ENCODE measurements at regions not wholly inside any gene's neighbourhood (a gene's known extent, or its start where the extent isn't known, plus 50 kb on each side); places are given as distances from the start of the nearest gene placed in this dataset.

DNA sequence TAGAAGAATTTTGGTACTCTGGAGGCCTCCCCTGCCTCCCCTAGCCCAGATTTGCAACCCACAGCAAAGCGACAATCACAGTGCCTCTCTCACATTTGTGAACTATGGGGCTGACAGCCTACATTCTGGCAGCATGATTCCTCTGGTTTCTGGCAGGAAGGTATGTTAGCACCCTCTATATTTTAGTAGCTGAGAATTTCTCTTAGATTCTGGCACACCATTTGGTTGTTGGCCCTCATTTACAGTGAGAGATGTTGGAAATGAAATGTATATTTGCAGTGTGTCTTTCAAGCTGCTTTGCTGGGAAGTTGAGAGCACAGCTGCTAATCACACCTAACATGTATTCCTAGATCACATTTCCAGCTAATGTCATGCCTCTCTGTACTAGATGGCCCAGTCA, 735.0 kb downstream of the FGF9 start:
- DNase-seq (ENCODE audit: low read depth): no peak

DNA sequence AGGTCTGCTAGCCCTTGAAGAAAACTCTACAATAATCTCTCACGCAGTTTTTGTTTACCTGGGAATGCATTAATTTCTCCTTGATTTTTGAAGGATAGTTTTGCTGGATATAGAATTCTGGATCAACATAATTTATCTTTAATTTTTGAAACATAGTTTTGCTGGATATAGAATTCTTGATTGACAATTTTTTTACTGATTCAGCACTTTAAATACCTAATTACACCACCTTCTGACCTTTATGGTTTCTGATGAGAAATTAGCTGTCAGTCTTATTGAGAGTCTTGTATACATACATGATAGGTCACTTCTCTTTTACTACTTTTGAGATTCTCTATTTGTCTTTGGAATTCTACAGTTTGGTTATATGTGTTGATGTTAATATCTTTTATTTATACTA, 741.6 kb downstream of the FGF9 start:
- no peak for DNase-seq (ENCODE audit: low read depth)

DNA sequence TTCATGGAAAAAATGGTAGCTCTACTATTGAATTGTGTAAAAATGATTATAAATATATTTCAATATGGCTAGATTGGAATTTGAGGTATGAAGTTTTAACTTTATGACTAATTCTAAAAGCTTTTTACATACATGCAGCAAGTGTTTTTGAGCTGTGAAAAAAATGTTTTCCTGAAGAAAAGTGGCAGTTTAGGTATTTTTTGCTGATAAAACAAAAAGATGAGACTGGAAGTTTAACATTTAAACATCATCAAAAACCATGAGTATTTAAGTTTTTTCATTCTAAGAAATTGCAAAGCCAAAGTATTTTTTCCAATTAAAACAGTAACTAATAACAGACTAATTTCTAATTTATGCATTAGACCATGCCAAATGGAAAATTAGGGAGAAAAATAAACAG, 751.1 kb downstream of the FGF9 start:
- no peak for DNase-seq (ENCODE audit: low read depth)

DNA sequence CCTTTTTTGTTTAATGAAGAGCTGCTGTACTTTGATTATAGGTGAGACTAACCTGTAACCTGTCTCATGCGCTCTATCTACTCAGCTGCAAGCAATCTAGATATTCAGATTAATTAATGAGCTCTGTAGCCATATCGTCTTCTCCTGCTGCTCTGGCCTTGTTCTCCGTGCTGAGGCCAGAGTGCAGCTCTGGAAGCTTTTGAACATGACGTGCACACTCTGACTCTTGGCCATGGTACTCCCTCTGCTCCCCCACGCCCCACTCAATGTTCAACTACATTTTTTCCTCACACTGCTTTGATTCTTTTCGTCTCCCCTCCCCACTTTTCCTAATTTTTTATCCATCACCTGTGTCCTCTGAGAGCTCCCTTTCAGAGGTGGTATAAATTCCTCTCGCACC, 751.8 kb downstream of the FGF9 start:
- no peak for DNase-seq (ENCODE audit: low read depth)

DNA sequence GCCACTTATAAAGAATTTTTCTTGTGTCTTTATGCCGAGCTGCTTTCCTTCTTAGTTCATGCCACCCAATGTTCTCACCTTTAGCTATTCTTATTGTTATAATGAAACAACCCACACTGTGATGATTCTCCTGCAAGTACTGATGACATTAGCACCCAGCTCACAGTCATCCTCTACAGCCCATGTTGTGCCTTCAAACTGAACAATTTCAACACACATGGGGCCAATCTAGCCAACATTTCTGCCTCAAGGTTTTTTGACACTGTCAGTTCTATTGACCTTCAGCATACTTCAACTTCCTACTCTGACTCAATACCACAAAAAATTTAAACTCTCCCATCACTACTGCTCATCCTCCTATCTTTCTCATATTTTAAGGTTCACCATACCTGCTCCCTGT, 752.4 kb downstream of the FGF9 start:
- no peak for DNase-seq (ENCODE audit: low read depth)

DNA sequence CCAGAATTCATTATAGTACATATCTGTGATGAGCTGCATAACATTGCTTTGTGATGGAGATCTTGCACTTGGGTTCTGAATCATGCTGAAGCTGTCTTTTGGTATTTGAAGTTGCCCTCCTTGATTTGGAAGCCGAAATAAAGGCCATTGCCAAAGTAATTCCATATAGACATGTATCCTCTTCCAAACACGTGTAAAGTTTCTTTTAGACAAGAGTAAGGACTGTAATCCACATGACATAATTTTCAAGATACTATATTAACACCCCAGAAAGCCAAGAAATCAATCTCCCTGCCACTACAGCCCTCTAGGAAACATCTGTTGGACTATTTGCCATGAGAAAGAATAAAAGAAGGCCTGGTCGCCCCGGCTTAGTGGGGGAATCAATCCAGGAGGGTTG, 754.2 kb downstream of the FGF9 start:
- no peak for DNase-seq (ENCODE audit: low read depth)

DNA sequence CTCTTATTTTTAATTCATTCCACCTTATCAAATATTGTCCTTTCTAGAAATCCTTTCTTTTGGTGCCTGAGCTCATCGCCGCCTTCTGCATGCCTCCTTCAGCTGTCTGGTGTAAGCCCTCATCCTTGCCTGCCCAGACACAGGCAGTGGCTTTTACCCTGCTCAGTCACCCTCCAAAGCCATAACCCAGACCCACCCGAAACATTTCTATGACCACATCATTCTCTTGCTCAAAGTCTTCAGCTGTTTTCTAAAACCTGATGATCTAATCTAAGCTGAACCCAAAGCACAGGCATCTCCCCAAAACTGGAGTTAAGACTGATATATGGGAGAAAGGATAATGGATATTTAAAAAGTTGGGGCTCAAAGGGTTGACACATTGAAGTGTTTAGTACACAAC, 753.7 kb upstream of the SGCG start:
- DNase-seq (ENCODE audit: low read depth): no peak

DNA sequence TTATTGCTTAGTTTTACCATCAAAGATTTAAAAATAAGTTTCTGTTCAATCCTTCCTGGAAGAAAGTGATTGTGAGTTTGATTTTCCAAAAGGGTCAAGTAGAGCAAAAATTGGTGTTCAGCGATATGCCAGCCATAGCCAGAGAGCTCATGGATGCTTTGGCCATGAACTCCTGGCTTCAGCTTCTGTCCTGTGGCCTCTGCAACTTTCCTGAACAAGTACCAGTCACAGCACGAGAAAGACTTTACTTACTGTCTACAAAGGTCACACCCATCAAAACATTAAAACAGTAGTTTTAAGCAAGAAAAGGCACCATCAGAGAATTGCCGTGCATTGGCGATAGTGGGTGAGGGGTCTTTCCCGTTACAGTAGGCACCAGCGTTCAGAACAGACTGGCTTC, 753.0 kb upstream of the SGCG start:
- DNase-seq (ENCODE audit: low read depth): no peak

DNA sequence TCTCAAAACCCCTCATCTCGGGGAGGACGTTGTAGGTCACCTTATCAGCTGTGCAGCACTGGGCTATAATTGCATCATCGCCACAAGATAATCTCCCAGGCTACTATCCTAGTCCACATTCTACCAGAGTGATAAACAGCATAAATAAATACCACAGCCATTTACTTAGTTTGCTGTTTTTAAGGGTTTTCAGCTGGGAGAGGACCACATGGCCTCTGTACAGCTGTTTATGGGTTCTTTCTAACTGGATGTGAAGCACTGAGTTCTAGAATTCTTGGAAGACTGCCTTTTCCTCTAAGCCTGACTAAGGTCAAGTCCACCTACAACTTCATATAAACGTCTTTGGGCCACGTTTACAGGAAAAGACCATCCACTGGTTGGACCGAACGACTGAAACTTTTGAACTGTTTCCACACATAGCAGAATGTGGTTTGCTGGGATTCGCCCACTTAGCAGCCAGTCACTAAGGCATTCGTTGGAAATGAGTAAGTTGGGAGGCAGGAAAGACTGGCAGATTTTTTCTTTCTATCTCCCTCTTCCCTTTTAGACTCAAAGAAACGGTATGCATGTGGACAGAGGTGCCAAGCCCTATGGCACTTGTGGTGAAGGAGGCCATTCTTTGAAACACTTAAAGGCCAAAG, 752.5 kb upstream of the SGCG start:
- DNase-seq (ENCODE audit: low read depth): no peak

DNA sequence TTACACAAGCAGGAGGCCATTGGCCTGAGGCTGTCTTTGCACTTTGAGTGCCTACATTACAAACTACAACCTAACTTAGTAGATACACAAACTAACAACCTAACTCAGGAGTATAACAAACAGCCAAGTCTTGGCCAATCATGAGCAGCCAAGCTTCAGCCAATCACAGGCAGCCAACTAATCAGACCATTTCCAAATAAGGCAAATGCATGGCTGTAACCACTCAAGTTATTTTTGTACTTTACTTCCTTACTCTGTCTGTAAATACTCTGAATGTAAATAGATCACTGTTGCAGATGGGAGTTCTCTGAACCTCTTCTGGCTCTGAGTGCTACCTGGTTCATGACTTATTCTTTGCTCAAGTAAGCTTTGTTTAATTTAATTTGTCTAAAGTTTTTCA, 748.1 kb upstream of the SGCG start:
- DNase-seq (ENCODE audit: low read depth): peak; percentile 8

DNA sequence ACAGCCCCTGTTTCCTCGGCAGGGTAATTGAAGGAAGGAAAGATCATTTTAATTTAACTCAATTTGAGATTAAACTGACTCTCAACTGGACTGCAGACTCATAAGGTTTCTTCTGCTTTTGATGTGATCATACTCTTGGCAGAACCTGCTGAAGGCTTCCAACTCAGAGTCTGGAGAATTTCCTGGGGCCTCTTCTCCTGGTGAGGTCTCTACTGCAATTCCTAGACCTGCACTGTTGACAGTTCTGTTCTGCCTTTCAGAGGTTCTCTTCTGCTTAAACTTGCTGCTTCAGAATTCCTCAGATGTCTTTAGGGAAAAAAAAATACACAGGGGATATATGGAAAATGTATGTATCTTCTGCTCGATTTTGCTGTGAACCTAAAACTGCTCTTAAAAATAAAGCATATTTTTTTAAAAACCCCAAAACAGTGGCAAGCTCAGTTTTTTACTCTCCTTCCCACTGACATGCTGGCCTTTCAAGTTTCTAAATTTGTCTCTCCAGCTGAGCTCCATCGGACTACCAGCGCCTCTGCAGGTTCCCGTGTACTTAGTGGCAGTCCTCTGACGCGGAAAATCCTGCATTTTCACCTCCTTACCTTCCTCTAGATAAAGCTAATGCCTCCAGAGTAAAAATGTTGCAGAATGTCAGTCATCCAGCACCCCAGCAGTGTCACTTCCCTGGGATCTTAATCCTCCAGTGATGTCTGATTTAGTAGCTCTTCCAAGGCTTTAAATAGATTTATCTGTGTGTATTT, 733.5 kb upstream of the SGCG start:
- no peak for DNase-seq (ENCODE audit: low read depth)

DNA sequence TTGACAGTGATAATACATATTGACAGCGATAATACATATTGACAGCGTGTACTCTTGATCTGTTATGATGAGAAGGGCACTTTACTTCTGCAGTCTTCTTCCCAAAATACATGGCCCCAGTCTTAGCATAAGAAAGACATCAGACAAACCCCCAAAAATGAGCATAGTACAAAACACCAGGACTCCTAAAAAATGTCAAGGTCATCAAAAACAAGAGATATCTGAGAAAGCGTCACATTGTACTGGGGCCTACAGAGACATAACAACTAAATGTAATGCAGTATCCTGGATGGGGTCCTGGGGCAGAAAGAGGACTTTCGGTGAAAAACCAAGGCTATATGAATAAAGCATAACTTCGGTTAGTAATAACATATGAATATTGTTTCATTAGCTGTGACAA, 731.5 kb upstream of the SGCG start:
- no peak for DNase-seq (ENCODE audit: low read depth)

DNA sequence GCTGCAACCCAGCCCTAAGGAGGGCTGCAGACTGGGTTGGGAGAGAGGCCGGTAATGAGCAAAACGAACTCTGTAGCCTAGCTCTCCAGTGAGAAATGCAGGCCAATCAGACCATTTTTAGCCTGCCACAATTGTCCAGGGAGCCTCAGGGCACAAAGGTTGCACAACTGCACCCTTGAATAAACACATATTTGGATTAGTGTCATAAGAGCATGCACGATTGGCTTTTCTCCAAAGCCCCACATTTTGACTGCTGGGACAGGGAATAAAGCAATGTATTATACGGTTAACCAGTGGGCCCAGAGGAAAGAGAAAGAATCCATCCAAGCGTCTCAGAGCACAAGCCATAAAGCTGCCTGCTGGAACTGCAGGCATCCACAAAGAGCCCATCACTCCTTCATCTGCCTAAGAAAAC, 729.4 kb upstream of the SGCG start:
- no peak for DNase-seq (ENCODE audit: low read depth)

DNA sequence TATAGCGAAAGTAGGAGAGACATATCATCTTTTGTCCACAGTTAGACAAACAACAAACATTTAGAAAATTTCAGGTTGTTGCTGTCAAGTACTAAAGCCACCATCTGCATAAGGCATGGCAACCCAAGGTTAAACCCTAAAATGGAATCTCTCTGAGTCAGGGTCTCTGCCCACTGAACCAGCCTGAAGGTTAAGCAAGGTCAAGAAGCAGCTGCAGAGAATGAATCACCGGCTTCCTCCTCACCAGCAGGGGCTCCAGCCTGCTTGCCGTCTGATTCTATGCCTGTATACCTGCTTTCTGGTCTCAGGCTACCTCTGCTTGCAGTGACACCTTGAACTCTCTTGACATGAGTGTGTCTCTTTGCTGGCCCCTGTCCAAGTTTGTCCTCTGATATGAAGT, 726.2 kb upstream of the SGCG start:
- peak; percentile 56 for DNase-seq (ENCODE audit: low read depth)

DNA sequence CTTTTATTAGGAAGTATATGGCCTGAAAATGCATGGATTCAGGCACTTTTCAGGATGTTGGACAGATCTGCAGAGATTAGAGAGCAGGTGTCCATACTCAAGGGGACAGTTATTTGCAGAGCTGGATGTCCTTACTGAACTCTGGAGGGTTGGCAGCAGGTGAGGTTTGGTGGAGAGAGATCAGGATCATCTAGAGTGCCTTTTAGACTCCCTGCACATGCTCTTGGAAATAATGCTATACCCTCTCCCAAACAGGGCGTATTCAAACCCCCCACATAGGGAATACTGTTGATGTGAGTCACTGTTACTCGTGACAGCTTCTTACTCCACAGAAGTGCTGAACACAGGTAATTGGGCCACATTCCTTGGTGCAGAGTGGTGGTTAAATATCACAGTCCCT, 725.7 kb upstream of the SGCG start:
- DNase-seq (ENCODE audit: low read depth): no peak

DNA sequence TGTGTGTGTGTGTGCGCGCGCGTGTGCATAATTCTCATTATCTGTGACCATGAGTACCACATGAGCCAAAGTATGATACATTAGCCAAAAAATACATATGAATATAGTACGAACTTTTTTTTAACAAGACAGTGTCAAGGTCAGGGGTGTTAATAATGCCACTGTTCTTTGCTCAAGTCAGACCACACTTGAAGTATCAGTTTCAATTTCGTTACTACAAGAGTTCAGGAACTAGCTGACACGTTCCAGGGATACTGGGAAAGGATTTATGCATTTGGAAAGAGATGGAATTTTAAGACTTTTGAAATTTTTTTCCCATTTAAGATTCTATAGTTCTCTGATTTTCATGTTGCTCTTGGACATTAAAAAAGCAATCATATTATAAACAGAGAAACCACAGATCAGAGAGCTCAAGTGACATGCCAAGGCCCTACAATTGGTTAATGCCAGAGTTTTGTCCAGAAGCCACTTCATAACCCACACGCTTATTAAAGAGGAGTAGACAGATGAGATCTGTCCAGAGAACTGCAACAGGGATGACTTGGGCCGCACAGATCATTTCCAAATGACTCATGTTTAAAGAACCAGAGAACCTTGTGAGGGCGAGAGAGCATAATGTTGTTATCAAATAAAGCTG, 718.8 kb upstream of the SGCG start:
- no peak for DNase-seq (ENCODE audit: low read depth)

DNA sequence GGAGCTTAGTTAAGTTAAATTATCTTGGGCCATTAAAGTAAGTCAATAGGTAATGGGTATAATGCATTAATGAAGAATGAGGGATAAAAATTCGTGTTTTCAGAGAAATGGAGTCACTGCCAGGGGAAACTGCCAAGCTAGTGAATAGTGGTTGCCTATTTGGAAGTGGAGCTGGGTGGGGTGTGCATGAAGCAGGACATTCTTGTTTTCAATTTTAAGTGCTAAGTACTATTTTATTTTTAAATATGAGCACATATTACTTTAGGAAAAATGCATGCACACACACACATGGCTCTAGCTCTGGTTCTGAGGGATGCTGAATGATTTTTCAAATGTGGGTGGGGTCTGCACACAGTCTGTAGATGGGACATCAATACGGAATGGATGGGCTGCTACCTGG, 717.7 kb upstream of the SGCG start:
- DNase-seq (ENCODE audit: low read depth): no peak

DNA sequence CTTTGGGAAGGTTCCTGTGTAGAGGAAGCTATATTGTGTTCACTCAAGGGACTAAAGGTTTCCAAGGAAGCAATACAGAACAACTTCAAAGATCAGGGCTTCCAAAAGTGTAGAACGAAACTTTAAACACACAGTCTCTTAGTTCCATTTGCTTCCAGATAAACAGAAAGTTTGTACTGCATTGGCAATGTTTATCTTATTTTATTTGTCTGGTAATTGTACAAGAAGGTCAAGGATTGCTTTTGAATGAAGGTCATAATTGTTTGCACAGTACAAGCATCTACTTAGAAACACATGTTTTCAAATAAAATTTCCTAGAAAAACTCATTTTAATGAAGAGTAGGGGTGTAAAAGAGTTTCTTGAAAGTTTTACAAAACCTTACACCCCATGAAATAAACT, 712.7 kb upstream of the SGCG start:
- DNase-seq (ENCODE audit: low read depth): no peak

DNA sequence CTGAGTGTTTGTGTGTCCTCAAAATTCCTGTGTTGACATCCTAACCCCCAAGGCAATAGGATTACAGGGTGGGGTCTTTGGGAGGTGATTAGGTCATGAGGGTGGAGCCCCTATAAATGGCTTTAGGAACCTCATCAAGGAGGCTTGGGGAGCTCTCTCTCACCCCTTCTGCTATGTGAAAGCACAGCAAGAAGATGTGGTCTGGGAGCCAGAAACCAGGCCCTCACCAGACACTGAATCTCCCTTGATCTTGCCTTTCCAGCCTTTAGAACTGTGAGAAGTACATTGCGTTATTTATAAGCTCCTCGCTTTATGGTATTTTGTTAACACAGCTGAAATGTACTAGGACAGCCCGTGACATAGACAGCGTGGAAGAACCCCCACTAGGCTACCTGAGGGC, 712.0 kb upstream of the SGCG start:
- DNase-seq (ENCODE audit: low read depth): no peak

DNA sequence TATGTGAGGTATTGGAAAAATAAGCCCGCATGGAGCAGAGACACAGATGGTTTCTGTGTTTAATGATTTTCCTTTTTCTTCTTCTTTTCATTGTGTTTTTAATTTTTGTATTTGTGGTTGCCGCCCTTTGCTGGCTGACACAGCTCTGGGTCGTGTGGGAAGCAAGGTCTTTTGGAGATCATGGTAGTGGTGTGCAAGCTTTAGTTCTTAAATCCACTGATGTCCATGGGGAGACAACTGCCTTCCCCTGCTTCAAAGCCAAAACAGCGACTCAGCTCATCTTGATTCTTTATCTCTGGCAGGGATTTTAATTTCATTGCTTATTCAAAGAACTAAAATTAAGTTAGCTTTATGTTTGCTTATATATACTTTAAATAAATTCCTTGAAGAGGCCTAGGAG, 711.3 kb upstream of the SGCG start:
- no peak for DNase-seq (ENCODE audit: low read depth)

DNA sequence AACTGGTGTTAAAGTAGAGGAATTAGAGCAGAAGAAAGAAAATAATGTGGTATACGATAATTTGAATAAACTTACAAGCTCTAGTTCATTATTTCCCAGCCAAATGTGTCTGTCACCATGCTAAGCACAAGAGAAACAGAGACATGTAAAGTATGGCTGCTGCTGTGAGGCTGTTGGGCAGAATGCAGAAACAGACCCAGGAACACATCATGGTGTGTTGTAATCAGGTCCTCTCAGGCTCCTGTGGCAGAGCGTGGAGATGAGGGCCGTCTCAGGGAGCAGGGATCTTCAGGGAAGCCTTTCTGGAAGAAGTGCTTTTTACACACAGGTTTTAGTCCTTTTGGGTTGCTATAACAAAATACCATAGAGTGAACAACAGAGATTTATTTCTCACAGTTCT, 710.7 kb upstream of the SGCG start:
- no peak for DNase-seq (ENCODE audit: low read depth)

DNA sequence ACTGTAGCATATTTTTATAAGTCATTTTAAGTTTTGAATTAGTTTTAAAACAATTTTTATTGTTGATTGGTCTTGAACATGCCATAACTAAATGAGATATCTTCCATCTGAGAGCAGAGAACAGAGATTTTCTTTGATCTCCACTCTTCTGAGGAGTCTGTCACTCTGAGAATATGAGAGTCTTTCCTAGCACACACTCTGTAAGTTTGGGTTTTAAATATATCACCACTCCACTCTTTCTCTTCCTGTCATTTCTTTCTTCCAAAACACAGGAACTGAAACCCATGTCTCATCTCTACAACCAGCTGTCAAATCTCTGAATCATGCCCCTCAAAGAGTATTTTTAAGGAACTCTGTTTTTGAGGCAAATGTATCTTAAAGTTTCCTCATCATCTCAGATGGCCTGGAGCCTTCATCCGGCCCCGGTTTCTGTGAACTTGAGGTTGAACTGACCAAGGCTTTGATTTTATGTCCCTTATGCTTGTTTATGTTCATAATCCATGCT, 698.2 kb upstream of the SGCG start:
- DNase-seq (ENCODE audit: low read depth): no peak

DNA sequence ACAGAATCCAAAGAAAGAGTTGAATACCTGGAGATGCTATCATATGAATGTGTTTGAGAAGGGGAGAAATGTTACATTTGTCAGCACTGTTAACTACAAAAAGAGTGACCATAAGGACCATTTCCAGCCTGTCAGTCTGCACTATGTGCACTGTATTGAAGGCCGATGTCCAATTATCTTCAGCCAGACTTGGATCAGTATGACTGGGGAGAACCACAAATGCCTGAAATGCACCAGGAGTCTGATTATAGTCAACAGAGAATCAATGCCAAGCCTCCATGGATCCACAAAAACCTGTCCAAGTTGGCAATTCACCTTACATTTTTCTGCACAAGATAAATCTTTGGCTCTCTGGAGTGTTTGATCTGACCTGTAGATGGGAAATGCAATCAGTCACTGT, 697.5 kb upstream of the SGCG start:
- DNase-seq (ENCODE audit: low read depth): no peak
